Suprapubic skin (tissue), 3 donors: ENCODE measurements at regions not wholly inside any gene's neighbourhood (a gene's known extent, or its start where the extent isn't known, plus 50 kb on each side); places are given as distances from the start of the nearest gene placed in this dataset.

Experiments
- CTCF ChIP-seq, 2 donors: fragments of 200-600 bp in 1 of 2; fragments of 450-650 bp in 1 of 2; sonication (generic) in 1 of 2; IDR thresholded peaks; one replicate each; pipeline ENCODE4 v1.5.1; 2016 to 2019; ENCODE audit warnings: antibody characterized with exemption in 2 of 2, mild to moderate bottlenecking in 1 of 2, moderate library complexity in 1 of 2
- EP300 ChIP-seq: sonication (generic); formaldehyde crosslinking; IDR thresholded peaks from one replicate; pipeline ENCODE4 v1.6.1; 2017; ENCODE audit warnings: antibody characterized with exemption
- POLR2A ChIP-seq, 2 donors: fragments of 450-650 bp; IDR thresholded peaks; one replicate each; pipeline ENCODE4 v1.6.1; 2017; ENCODE audit warnings: antibody characterized with exemption in 2 of 2, mild to moderate bottlenecking in 2 of 2, moderate library complexity in 2 of 2

DNA sequence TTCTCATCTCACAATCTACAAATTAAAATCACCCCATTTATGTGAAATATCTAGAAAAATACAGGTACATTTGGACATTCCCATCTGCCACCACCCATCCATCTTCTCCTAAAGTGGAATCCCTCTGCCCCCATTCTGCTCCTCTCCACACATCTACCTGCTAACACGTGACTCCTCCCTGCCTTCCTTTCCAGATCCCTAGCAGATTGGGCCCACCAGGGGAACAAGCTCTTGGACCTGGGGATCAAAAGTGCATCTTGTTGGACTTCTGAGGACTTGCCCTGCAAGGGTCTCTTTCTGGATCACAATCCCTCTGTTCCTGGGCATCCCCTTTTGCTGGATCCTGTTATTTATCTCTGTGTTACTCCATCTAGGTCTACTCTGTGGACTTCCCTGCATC, 107.6 kb downstream of the ZNF280B start:
- TF ChIP-seq CTCF (IDR thresholded peaks at IDR 0.05) (no peak), EP300 (no peak), POLR2A (IDR thresholded peaks at IDR 0.05) (no peak)
